ENCODE measurements at regions not wholly inside any gene's neighbourhood (a gene's known extent, or its start where the extent isn't known, plus 50 kb on each side); places are given as distances from the start of the nearest gene placed in this dataset.

- TF ChIP-seq CTCF (conservative IDR thresholded peaks at IDR 0.05; ENCODE audit: low read depth, low read length) (no peak), CEBPB (IDR thresholded peaks at IDR 0.05; ENCODE audit: low read depth, low read length) (no peak), POLR2A (IDR thresholded peaks at IDR 0.05; ENCODE audit: low read depth, low read length) (no peak), RAD21 (IDR thresholded peaks at IDR 0.05; ENCODE audit: low read length) (no peak), RFX5 (IDR thresholded peaks at IDR 0.05; ENCODE audit: low read depth, low read length) (no peak), BHLHE40 (IDR thresholded peaks at IDR 0.05; ENCODE audit: low read depth, low read length) (no peak), SMC3 (IDR thresholded peaks at IDR 0.05; ENCODE audit: low read depth, low read length) (no peak), ELK1 (IDR thresholded peaks at IDR 0.05; ENCODE audit: borderline replicate concordance, low read depth, low read length) (no peak)
These were observed 77.9 kb upstream of the KCNJ15 start for GRCh38 chr21:38178653-38179470.

Data from IMR-90 (cell line).